Vagina (tissue), 2 donors: ENCODE measurements at regions not wholly inside any gene's neighbourhood (a gene's known extent, or its start where the extent isn't known, plus 50 kb on each side); places are given as distances from the start of the nearest gene placed in this dataset.

Experiments
- DNase-seq, 2 donors: peaks; one replicate each; pipeline ENCODE4 v3.0.0-alpha.2; 2017; ENCODE audit errors: extremely low spot score in 2 of 2
- H3K27ac ChIP-seq: fragments of 200-600 bp; sonication (generic); one replicate; pipeline ENCODE4 v1.5.1; 2019
- H3K27me3 ChIP-seq: fragments of 200-600 bp; sonication (generic); one replicate; pipeline ENCODE4 v1.5.1; 2019
- H3K36me3 ChIP-seq, 2 donors: fragments of 200-600 bp; sonication (generic); one replicate each; pipeline ENCODE4 v1.5.1; 2017 to 2019
- H3K4me1 ChIP-seq: fragments of 200-600 bp; sonication (generic); one replicate; pipeline ENCODE4 v1.5.1; 2019
- H3K4me3 ChIP-seq, 2 donors: fragments of 200-600 bp; sonication (generic); 1 replicate in 1 of 2; 2 replicates in 1 of 2; pipeline ENCODE4 v1.5.1; 2016 to 2019
- H3K9me3 ChIP-seq: fragments of 200-600 bp; sonication (generic); one replicate; pipeline ENCODE4 v1.5.1; 2019
- CTCF ChIP-seq, 3 experiments: fragments of 450-650 bp in 2 of 3; fragments of 200-600 bp in 1 of 3; sonication (generic) in 1 of 3; IDR thresholded peaks; one replicate each; pipeline ENCODE4 v1.5.1; 2017 to 2019; ENCODE audit warnings: antibody characterized with exemption in 3 of 3, mild to moderate bottlenecking in 2 of 3, moderate library complexity in 2 of 3
- POLR2A ChIP-seq, 2 donors: fragments of 450-650 bp; IDR thresholded peaks; one replicate each; pipeline ENCODE4 v1.6.1; 2017; ENCODE audit warnings: antibody characterized with exemption in 2 of 2, mild to moderate bottlenecking in 2 of 2, moderate library complexity in 2 of 2
- POLR2AphosphoS5 ChIP-seq, 2 donors: sonication (generic); formaldehyde crosslinking; IDR thresholded peaks; one replicate each; pipeline ENCODE4 v1.9.0; 2017; ENCODE audit warnings: antibody characterized with exemption in 2 of 2, mild to moderate bottlenecking in 2 of 2, low read depth in 1 of 2; ENCODE audit not compliant: insufficient read depth in 1 of 2
- intact Hi-C: fragments of 100-400 bp; cut with DNase I; formaldehyde crosslinking; loops from one replicate; pipeline ENCODE4 v1.15.1; 2023

- Histone ChIP-seq H3K4me1 (no peaks in the 10 kb centered on the region), H3K9me3 (no peaks in the 10 kb centered on the region), H3K27me3 (no peaks in the 10 kb centered on the region), H3K27ac (no peak overlapping the region), H3K4me3 (no peak overlapping the region), H3K36me3 (no peaks in the 10 kb centered on the region)
- DNase-seq, result no peak
- TF ChIP-seq POLR2AphosphoS5 (IDR thresholded peaks at IDR 0.05; ENCODE audit: insufficient read depth in 1 of 2, low read depth in 1 of 2) (no peak), POLR2A (IDR thresholded peaks at IDR 0.05) (no peak), CTCF (IDR thresholded peaks at IDR 0.05) (no peak)
- intact Hi-C loops, result no loop called here
Observed at GRCh38 chr6:119736296-119737021, 386.9 kb upstream of the MAN1A1 start.

- Histone ChIP-seq H3K27ac (no peak overlapping the region), H3K9me3 (no peaks in the 10 kb centered on the region), H3K36me3 (no peaks in the 10 kb centered on the region), H3K4me1 (no peaks in the 10 kb centered on the region), H3K27me3 (no peaks in the 10 kb centered on the region), H3K4me3 (no peak overlapping the region)
- no peak for DNase-seq
- TF ChIP-seq POLR2A (IDR thresholded peaks at IDR 0.05), result no peak
- TF ChIP-seq POLR2AphosphoS5 (IDR thresholded peaks at IDR 0.05; ENCODE audit: insufficient read depth in 1 of 2, low read depth in 1 of 2), result no peak
- intact Hi-C loops, result no loop called here
Observed at GRCh38 chr6:119735530-119735929, 386.0 kb upstream of the MAN1A1 start.

GRCh38 chr6:119734227-119734626 lies 384.7 kb upstream of the MAN1A1 start:
- Histone ChIP-seq H3K4me3 (no peak overlapping the region), H3K27me3 (no peaks in the 10 kb centered on the region), H3K27ac (no peak overlapping the region), H3K4me1 (no peaks in the 10 kb centered on the region), H3K9me3 (no peaks in the 10 kb centered on the region), H3K36me3 (no peaks in the 10 kb centered on the region)
- intact Hi-C loops, result no loop called here
- no peak for DNase-seq
- TF ChIP-seq POLR2A (IDR thresholded peaks at IDR 0.05) (no peak), POLR2AphosphoS5 (IDR thresholded peaks at IDR 0.05; ENCODE audit: insufficient read depth in 1 of 2, low read depth in 1 of 2) (no peak), CTCF (IDR thresholded peaks at IDR 0.05) (no peak)

- Histone ChIP-seq H3K27ac (no peak overlapping the region), H3K4me1 (no peaks in the 10 kb centered on the region), H3K9me3 (no peaks in the 10 kb centered on the region), H3K36me3 (no peaks in the 10 kb centered on the region), H3K4me3 (no peak overlapping the region), H3K27me3 (no peaks in the 10 kb centered on the region)
- no peak for DNase-seq
- no peak for TF ChIP-seq POLR2A (IDR thresholded peaks at IDR 0.05)
- no peak for TF ChIP-seq POLR2AphosphoS5 (IDR thresholded peaks at IDR 0.05; ENCODE audit: insufficient read depth in 1 of 2, low read depth in 1 of 2)
- no peak for TF ChIP-seq CTCF (IDR thresholded peaks at IDR 0.05)
- intact Hi-C loops, result no loop called here
Observed at GRCh38 chr6:119728935-119729334, 379.4 kb upstream of the MAN1A1 start.

GRCh38 chr6:119728220-119728750 lies 378.7 kb upstream of the MAN1A1 start:
- Histone ChIP-seq H3K9me3 (no peaks in the 10 kb centered on the region), H3K4me1 (no peaks in the 10 kb centered on the region), H3K36me3 (no peaks in the 10 kb centered on the region), H3K4me3 (no peak overlapping the region), H3K27ac (no peak overlapping the region), H3K27me3 (no peaks in the 10 kb centered on the region)
- no peak for TF ChIP-seq POLR2AphosphoS5 (IDR thresholded peaks at IDR 0.05; ENCODE audit: insufficient read depth in 1 of 2, low read depth in 1 of 2)
- TF ChIP-seq POLR2A (IDR thresholded peaks at IDR 0.05), result no peak
- no peak for TF ChIP-seq CTCF (IDR thresholded peaks at IDR 0.05)
- no peak for DNase-seq
- intact Hi-C loops, result no loop called here
